Neuronal stem cell (in vitro differentiated cells): ENCODE measurements at regions not wholly inside any gene's neighbourhood (a gene's known extent, or its start where the extent isn't known, plus 50 kb on each side); places are given as distances from the start of the nearest gene placed in this dataset.

Experiments
- DNase-seq: peaks from one replicate; pipeline ENCODE4 v3.0.0-alpha.2; 2013; ENCODE audit warnings: low spot score
- H2AFZ ChIP-seq: one replicate; pipeline ENCODE4 v1.6.1; 2013; ENCODE audit warnings: mild to moderate bottlenecking, low read length, inconsistent platforms
- H2AK5ac ChIP-seq: 2 replicates; pipeline ENCODE4 v1.6.1; 2013; ENCODE audit warnings: low read depth, mild to moderate bottlenecking, inconsistent platforms, low read length, moderate library complexity, mixed read lengths
- H2BK120ac ChIP-seq: 2 replicates; pipeline ENCODE4 v1.6.1; 2013; ENCODE audit warnings: low read depth, mild to moderate bottlenecking, inconsistent platforms, low read length, moderate library complexity, mixed read lengths
- H2BK12ac ChIP-seq: one replicate; pipeline ENCODE4 v1.6.1; 2013; ENCODE audit warnings: low read length, inconsistent platforms
- H2BK15ac ChIP-seq: 2 replicates; pipeline ENCODE4 v1.6.1; 2013; ENCODE audit warnings: mild to moderate bottlenecking, low read length, inconsistent platforms, mixed read lengths
- H2BK5ac ChIP-seq: one replicate; pipeline ENCODE4 v1.6.1; 2013; ENCODE audit warnings: inconsistent platforms, mild to moderate bottlenecking, low read length, moderate library complexity
- H3K14ac ChIP-seq: one replicate; pipeline ENCODE4 v1.6.1; 2013; ENCODE audit warnings: low read length, inconsistent platforms
- H3K18ac ChIP-seq: 2 replicates; pipeline ENCODE4 v1.6.1; 2013; ENCODE audit warnings: low read length, inconsistent platforms
- H3K23ac ChIP-seq: 2 replicates; pipeline ENCODE4 v1.6.1; 2013; ENCODE audit warnings: low read depth, mild to moderate bottlenecking, mixed read lengths, low read length, inconsistent platforms; ENCODE audit not compliant: poor library complexity
- H3K27ac ChIP-seq: replicated peaks from 3 replicates; pipeline ENCODE4 v1.5.1; 2013; ENCODE audit warnings: low read length, inconsistent platforms
- H3K27me3 ChIP-seq, 3 experiments: 2 replicates each; pipeline ENCODE4 v1.6.1; 2013; ENCODE audit warnings: low read length in 3 of 3, mild to moderate bottlenecking in 2 of 3, inconsistent platforms in 1 of 3, low read depth in 1 of 3, mixed read lengths in 1 of 3, moderate library complexity in 1 of 3; ENCODE audit not compliant: control insufficient read depth in 3 of 3, insufficient read depth in 3 of 3
- H3K36me3 ChIP-seq, 2 donors: replicated peaks in 1 of 2; 2 replicates each; pipeline ENCODE4 v1.6.1; 2013; ENCODE audit warnings: low read length in 2 of 2; ENCODE audit not compliant: control insufficient read depth in 2 of 2, insufficient read depth in 2 of 2
- H3K4ac ChIP-seq: 2 replicates; pipeline ENCODE4 v1.6.1; 2013; ENCODE audit warnings: inconsistent platforms, mild to moderate bottlenecking, low read length, moderate library complexity
- H3K4me1 ChIP-seq, 2 donors: 1 replicate in 1 of 2; 2 replicates in 1 of 2; pipeline ENCODE4 v1.6.1; 2013; ENCODE audit warnings: low read length in 2 of 2, low read depth in 1 of 2; ENCODE audit not compliant: control insufficient read depth in 2 of 2, insufficient read depth in 1 of 2
- H3K4me2 ChIP-seq: one replicate; pipeline ENCODE4 v1.6.1; 2013; ENCODE audit warnings: mild to moderate bottlenecking, low read length, inconsistent platforms; ENCODE audit not compliant: insufficient read depth, poor library complexity, severe bottlenecking
- H3K4me3 ChIP-seq, 2 donors: 2 replicates each; pipeline ENCODE4 v1.5.1; 2013; ENCODE audit warnings: low read length in 2 of 2, mild to moderate bottlenecking in 2 of 2, inconsistent platforms in 1 of 2, moderate library complexity in 1 of 2
- H3K79me1 ChIP-seq: one replicate; pipeline ENCODE4 v1.6.1; 2013; ENCODE audit warnings: low read depth, mild to moderate bottlenecking, inconsistent platforms, low read length, moderate library complexity
- H3K9ac ChIP-seq: one replicate; pipeline ENCODE4 v1.6.1; 2013; ENCODE audit warnings: mild to moderate bottlenecking, low read depth, low read length, inconsistent platforms; ENCODE audit not compliant: poor library complexity
- H3K9me3 ChIP-seq, 2 donors: replicated peaks in 1 of 2; 2 replicates each; pipeline versions ENCODE3 to v1.6.1; 2013; ENCODE audit warnings: low read length in 2 of 2, mild to moderate bottlenecking in 2 of 2, inconsistent platforms in 1 of 2, low read depth in 1 of 2, mixed read lengths in 1 of 2, moderate library complexity in 1 of 2; ENCODE audit not compliant: control insufficient read depth in 2 of 2, insufficient read depth in 1 of 2
- H4K8ac ChIP-seq: one replicate; pipeline ENCODE4 v1.6.1; 2013; ENCODE audit warnings: low read depth, mild to moderate bottlenecking, inconsistent platforms, low read length, moderate library complexity
- H4K91ac ChIP-seq: one replicate; pipeline ENCODE4 v1.6.1; 2013; ENCODE audit warnings: low read length, low read depth, mild to moderate bottlenecking, inconsistent platforms; ENCODE audit not compliant: poor library complexity
- WGBS, 2 donors: extraction: QIAGEN DNeasy Blood & Tissue Kit; methylation state at CpG; one replicate each; pipeline ENCODE4 v1.1.7; 2013; ENCODE audit warnings: missing lambda C conversion rate in 2 of 2, mixed read lengths in 1 of 2; ENCODE audit not compliant: insufficient read length in 2 of 2, insufficient replicate concordance in 1 of 2; ENCODE audit errors: extremely low coverage in 2 of 2; 5-methylcytosine and 5-hydroxymethylcytosine counted together

- no peak overlapping the region for H2BK120ac ChIP-seq
- no peak overlapping the region for H3K4ac ChIP-seq
- H4K91ac ChIP-seq, result no peak overlapping the region
- no peaks in the 10 kb centered on the region for H3K9me3 ChIP-seq
- H3K27ac ChIP-seq, result no peak overlapping the region
- no peak overlapping the region for H2BK15ac ChIP-seq
- no peak overlapping the region for H3K18ac ChIP-seq
- no peak overlapping the region for H3K4me3 ChIP-seq
- H2AK5ac ChIP-seq, result no peak overlapping the region
- H4K8ac ChIP-seq, result no peak overlapping the region
- no peak for DNase-seq
- H2BK5ac ChIP-seq, result no peak overlapping the region
- no peak overlapping the region for H2AFZ ChIP-seq
- no CpG with 5 or more reads among the region's 4 CpGs for WGBS, 2 donors
- no peak overlapping the region for H3K14ac ChIP-seq
- H3K27me3 ChIP-seq, result peaks cover 0 to 3% (median 0%) of the 10 kb centered on the region in 3 experiments
- H3K4me2 ChIP-seq, result no peak overlapping the region
- H2BK12ac ChIP-seq, result no peak overlapping the region
- H3K79me1 ChIP-seq, result no peaks in the 10 kb centered on the region
- H3K4me1 ChIP-seq, result no peaks in the 10 kb centered on the region
- no peak overlapping the region for H3K23ac ChIP-seq
- no peaks in the 10 kb centered on the region for H3K36me3 ChIP-seq
- no peak overlapping the region for H3K9ac ChIP-seq
Observed at GRCh38 chr6:145331066-145331465, 404.3 kb downstream of the EPM2A start.

- H2BK12ac ChIP-seq, result no peak overlapping the region
Observed at GRCh38 chr6:145332011-145332410, 403.3 kb downstream of the EPM2A start.

DNA sequence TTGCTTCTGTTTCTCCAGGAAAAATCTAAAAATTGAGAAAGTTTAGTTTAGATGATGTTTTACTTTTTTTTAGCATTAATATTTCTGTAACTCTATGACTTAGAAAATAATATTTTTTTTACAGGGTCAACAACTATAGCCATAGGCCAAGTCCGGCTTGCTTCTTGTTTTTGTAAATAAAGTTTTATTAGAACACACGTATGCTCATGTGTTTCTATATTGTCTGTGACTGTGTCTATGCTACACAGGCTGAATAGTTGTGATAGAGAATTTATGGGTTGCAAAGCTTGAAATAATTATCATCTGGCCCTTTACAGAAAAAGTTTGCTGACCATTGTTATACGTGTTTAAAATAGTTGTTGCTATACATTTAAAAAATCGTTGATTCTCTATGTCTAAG is 399.2 kb downstream of the EPM2A start:
- H3K23ac ChIP-seq, result no peak overlapping the region
- no peak overlapping the region for H2BK120ac ChIP-seq
- H3K9ac ChIP-seq, result no peak overlapping the region
- H2AFZ ChIP-seq, result no peak overlapping the region
- no peak overlapping the region for H3K4me2 ChIP-seq
- no peaks in the 10 kb centered on the region for H3K36me3 ChIP-seq
- H2BK15ac ChIP-seq, result no peak overlapping the region
- H3K4me1 ChIP-seq, result no peaks in the 10 kb centered on the region
- H3K14ac ChIP-seq, result no peak overlapping the region
- peaks cover 0 to 3% (median 0%) of the 10 kb centered on the region in 3 experiments for H3K27me3 ChIP-seq
- no peaks in the 10 kb centered on the region for H3K9me3 ChIP-seq
- no peak overlapping the region for H2AK5ac ChIP-seq
- no peak overlapping the region for H2BK5ac ChIP-seq
- WGBS, 2 donors, result no CpG with 5 or more reads among the region's 4 CpGs
- H4K8ac ChIP-seq, result no peak overlapping the region
- H2BK12ac ChIP-seq, result no peak overlapping the region
- H3K4me3 ChIP-seq, result no peak overlapping the region
- no peak overlapping the region for H3K4ac ChIP-seq
- H3K79me1 ChIP-seq, result no peaks in the 10 kb centered on the region
- H3K27ac ChIP-seq, result no peak overlapping the region
- H3K18ac ChIP-seq, result no peak overlapping the region
- H4K91ac ChIP-seq, result no peak overlapping the region
- no peak for DNase-seq

More at GRCh38 chr6:145332011-145332410, 403.3 kb downstream of the EPM2A start:
- Histone ChIP-seq H3K14ac (no peak overlapping the region), H3K4me3 (no peak overlapping the region), H3K4me2 (no peak overlapping the region), H3K23ac (no peak overlapping the region), H4K91ac (no peak overlapping the region), H3K27me3 (peaks cover 0 to 3% (median 0%) of the 10 kb centered on the region in 3 experiments), H3K4me1 (no peaks in the 10 kb centered on the region), H2BK120ac (no peak overlapping the region), H3K18ac (no peak overlapping the region), H3K4ac (no peak overlapping the region), H2AK5ac (no peak overlapping the region), H2BK15ac (no peak overlapping the region), H2BK5ac (no peak overlapping the region), H3K36me3 (no peaks in the 10 kb centered on the region), H3K9ac (no peak overlapping the region), H3K9me3 (no peaks in the 10 kb centered on the region), H3K27ac (no peak overlapping the region), H4K8ac (no peak overlapping the region), H2AFZ (no peak overlapping the region), H3K79me1 (no peaks in the 10 kb centered on the region)
- DNase-seq, result no peak
- no CpG with 5 or more reads among the region's 2 CpGs for WGBS, 2 donors

DNA sequence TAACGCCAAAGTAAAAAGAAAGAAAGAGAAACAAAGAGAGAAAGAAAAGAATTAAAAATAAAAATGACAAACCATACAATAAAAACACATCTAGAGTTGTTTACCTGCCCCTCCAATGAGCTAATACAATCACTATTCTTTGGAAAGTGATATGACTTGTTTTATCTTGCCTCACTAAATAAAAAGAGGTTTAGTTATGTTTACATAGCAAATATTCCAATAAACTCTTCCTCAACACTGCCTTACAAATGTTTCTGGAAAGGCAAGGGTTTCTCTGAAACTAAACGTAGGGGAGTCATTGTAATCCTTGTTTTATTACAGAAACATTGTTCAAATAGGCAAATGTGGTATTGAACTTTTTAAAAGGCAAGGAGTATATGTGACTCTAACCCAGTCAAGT is 396.2 kb downstream of the EPM2A start:
- Histone ChIP-seq H3K4me2 (no peak overlapping the region), H3K36me3 (no peaks in the 10 kb centered on the region), H4K91ac (no peak overlapping the region), H3K18ac (no peak overlapping the region), H2AFZ (no peak overlapping the region), H3K9me3 (no peaks in the 10 kb centered on the region), H3K27ac (no peak overlapping the region), H2AK5ac (no peak overlapping the region), H3K4me3 (no peak overlapping the region), H2BK120ac (no peak overlapping the region), H3K14ac (no peak overlapping the region), H3K4ac (no peak overlapping the region), H4K8ac (no peak overlapping the region), H3K23ac (no peak overlapping the region), H2BK12ac (no peak overlapping the region), H3K4me1 (no peaks in the 10 kb centered on the region), H2BK15ac (no peak overlapping the region), H3K27me3 (no peaks in the 10 kb centered on the region), H3K9ac (no peak overlapping the region), H3K79me1 (no peaks in the 10 kb centered on the region), H2BK5ac (no peak overlapping the region)
- WGBS, 2 donors, result no CpG with 5 or more reads among the region's 2 CpGs
- no peak for DNase-seq
